ENCODE measurements at regions not wholly inside any gene's neighbourhood (a gene's known extent, or its start where the extent isn't known, plus 50 kb on each side); places are given as distances from the start of the nearest gene placed in this dataset.

- 32% methylated on average over 5 of the region's 5 CpGs for WGBS (ENCODE audit: insufficient coverage, insufficient replicate concordance, low lambda C conversion rate, missing lambda C conversion rate)
- ChIA-PET RAD21 (ENCODE audit: unreplicated experiment) (no interaction called here), CTCF (no interaction called here), SMC1A (ENCODE audit: uncharacterized antibody, unreplicated experiment) (interaction anchor here (1.0 kb wide), 1 partner anchor 13 kb away, joined by 3 read pairs; no protein-coding TSS in a partner anchor), POLR2A (no interaction called here)
- no peak overlapping the region for H3K9ac ChIP-seq (ENCODE audit: control insufficient read depth, insufficient read depth, low read length)
- no peak for ATAC-seq
- H3K27ac ChIP-seq (ENCODE audit: control insufficient read depth, insufficient read depth) = no peak overlapping the region
- no peaks in the 10 kb centered on the region for H3K36me3 ChIP-seq (ENCODE audit: control insufficient read depth in 2 of 2, insufficient read depth in 2 of 2, low read length in 1 of 2)
- H3K4me3 ChIP-seq = no peak overlapping the region
- no TSS peak for BruUV-seq (replicated peaks)
- no peak for TF ChIP-seq REST (IDR thresholded peaks at IDR 0.05; ENCODE audit: low read depth, low read length)
- TF ChIP-seq MYB (IDR thresholded peaks at IDR 0.05; ENCODE audit: borderline replicate concordance, low read depth, low read length) = no peak
- TF ChIP-seq ASH2L (IDR thresholded peaks at IDR 0.05; ENCODE audit: borderline replicate concordance, low read depth) = no peak
- TF ChIP-seq SREBF1 (IDR thresholded peaks at IDR 0.05; ENCODE audit: low read length) = no peak
- TF ChIP-seq NFXL1 (IDR thresholded peaks at IDR 0.05; ENCODE audit: borderline replicate concordance) = no peak
- no peak for TF ChIP-seq SIX5 (IDR thresholded peaks at IDR 0.05; ENCODE audit: low read depth, low read length, severe bottlenecking)
- TF ChIP-seq KLF5 (IDR thresholded peaks at IDR 0.05; ENCODE audit: partially characterized antibody) = no peak
- no peak for TF ChIP-seq CREB1 (IDR thresholded peaks at IDR 0.05; ENCODE audit: low read depth)
- no peak for TF ChIP-seq HDGF (IDR thresholded peaks at IDR 0.05)
- TF ChIP-seq WRNIP1 (IDR thresholded peaks at IDR 0.05; ENCODE audit: borderline replicate concordance, low read depth, low read length) = no peak
- no peak for TF ChIP-seq MXI1 (IDR thresholded peaks at IDR 0.05; ENCODE audit: low read depth, low read length)
- no peak for TF ChIP-seq RBBP5 (conservative IDR thresholded peaks at IDR 0.05)
- no peak for TF ChIP-seq YY1 (IDR thresholded peaks at IDR 0.05; ENCODE audit: low read depth, low read length)
- H3K4me1 ChIP-seq (ENCODE audit: control insufficient read depth, insufficient read depth, low read length) = no peaks in the 10 kb centered on the region
- FAIRE-seq = no peak
- no peak for DNase-seq (ENCODE audit: low read depth, low spot score)
- H3K4me2 ChIP-seq (ENCODE audit: control insufficient read depth, insufficient read depth) = no peak overlapping the region
- no peaks in the 10 kb centered on the region for H3K79me2 ChIP-seq (ENCODE audit: control insufficient read depth, insufficient read depth, low read length)
- H2AFZ ChIP-seq (ENCODE audit: control insufficient read depth, low read depth, low read length) = no peak overlapping the region
- no peaks in the 10 kb centered on the region for H3K27me3 ChIP-seq (replicated peaks in 1 of 2; ENCODE audit: control insufficient read depth in 2 of 2, insufficient read depth in 2 of 2, low read length in 1 of 2)
- H3K9me3 ChIP-seq (replicated peaks; ENCODE audit: control insufficient read depth, insufficient read depth, low read length) = no peaks in the 10 kb centered on the region
- intact Hi-C loops (cut with micrococcal nuclease; ENCODE audit: unreplicated experiment) (no loop called here), in situ Hi-C loops (cut with MboI) (no loop called here)
- no peaks in the 10 kb centered on the region for H4K20me1 ChIP-seq (ENCODE audit: control insufficient read depth, insufficient read depth)
These were observed 282.9 kb downstream of the RMST start for GRCh38 chr12:97745406-97746101.
